Central memory CD4-positive, alpha-beta T cell (primary cell): ENCODE measurements at regions not wholly inside any gene's neighbourhood (a gene's known extent, or its start where the extent isn't known, plus 50 kb on each side); places are given as distances from the start of the nearest gene placed in this dataset.
"Not testable (repeated sequence)": the region's sequence is repeated elsewhere in the genome, so short reads cannot be mapped to it uniquely, and the experiment has no call there.

ENCODE experiments used
- DNase-seq: peaks from one replicate; pipeline ENCODE4 v3.0.0; 2022

DNA sequence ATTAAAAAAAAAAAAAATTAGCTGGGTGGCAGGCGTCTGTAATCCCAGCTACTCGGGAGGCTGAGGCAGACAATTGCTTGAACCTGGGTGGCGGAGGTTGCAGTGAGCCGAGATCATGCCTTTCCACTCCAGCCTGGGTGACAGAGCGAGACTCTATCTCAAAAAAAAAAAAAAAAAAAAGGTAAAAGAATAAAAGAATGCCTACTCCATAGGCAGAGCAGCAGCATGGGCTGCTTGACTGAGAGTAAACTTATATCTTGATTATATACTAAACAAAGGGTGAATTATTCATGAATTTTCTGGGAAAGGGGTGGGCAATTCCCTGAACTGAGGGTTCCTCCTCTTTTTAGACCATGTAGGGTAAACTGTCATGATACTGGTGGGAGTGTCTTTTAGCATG, 254.4 kb upstream of the RGMA start:
- not testable (repeated sequence) for DNase-seq

DNA sequence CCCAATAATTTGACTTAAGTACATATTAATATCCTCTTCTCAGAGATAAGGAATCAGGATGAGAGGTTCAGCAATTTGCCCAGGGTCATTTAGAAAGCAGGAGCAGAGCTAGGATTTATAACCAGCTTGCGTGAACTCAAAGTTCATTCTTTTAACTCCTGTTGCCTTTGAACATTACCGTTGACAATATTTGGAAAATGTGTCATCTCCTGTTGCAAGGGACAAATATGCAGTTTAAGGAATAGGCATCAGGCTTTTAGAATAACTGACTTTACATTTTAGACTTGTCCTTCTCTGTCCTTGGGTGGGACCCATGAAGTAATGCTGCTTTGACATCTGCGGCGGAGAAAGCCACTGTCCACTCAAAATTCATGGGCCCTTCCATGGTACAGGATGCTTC, 252.2 kb upstream of the RGMA start:
- DNase-seq, result no peak

DNA sequence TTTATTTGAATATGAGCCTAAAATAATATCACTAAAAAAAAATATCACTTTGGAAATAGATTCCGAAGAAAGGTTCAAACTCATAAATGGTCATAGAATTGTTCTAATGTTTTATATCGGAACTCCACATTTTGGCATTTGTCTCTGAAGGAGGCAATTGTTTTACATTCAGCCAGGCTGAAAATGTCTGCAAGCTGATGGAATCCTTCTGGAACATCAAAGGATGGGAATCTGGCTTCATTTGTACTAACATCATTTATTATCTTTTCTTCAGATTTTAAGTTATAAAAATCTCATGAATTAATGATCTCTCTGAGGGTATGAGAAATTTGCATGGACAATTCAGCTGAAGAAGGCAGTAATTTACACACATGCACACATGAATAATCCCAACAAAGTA, 251.4 kb upstream of the RGMA start:
- DNase-seq, result no peak

DNA sequence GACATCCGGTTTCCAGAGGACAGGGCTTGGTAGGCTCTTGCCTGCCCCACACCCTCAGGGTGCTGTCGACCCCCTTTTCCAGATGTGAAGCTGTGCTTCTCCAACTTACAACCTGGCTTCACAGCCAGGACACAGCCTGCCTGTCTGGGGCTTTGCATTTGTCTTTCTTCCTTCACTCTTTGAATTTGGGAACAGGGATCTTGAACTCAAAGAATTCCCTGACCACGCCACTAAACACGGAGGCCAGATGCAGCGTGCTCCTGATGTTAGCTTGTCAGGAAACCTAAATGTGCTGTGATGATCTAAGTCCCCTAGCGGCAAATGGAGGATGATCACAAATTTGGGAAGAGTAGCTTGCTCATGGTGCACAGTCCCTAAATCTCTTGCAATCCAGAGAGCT, 244.8 kb upstream of the RGMA start:
- DNase-seq, result no peak

DNA sequence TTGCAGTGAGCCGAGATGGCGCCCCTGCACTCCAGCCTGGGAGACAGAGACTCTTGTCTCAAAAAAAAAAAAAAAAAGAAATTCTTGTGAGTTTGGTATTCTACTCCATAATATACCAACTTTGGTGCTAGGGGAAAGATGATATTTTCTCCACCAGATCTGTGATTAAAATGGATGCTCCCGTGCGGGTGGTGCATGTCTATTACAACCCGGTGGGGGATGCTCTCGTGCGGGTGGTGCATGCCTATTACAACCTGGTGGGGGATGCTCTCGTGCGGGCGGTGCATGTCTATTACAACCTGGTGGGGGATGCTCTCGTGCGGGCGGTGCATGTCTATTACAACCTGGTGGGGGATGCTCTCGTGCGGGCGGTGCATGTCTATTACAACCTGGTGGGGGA, 244.1 kb upstream of the RGMA start:
- not testable (repeated sequence) for DNase-seq

DNA sequence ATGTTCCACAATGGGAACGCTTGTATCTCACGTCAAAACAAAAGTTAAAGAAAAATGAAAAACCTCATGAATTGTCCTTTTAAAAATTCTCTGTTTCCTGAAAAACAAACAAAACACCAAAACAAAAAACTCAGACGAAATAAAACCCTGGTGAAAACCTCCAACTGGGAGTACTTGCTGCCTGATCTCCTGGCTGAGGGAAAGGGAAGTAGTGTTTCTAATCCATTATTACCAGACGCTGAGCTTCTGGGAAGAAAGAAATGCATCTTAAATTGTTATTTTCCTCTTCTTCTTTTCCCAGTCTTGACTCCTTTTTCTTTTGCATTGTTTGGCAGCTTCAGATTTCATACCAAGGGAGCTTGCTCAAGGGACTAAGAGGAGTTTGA, 243.2 kb upstream of the RGMA start:
- no peak for DNase-seq

DNA sequence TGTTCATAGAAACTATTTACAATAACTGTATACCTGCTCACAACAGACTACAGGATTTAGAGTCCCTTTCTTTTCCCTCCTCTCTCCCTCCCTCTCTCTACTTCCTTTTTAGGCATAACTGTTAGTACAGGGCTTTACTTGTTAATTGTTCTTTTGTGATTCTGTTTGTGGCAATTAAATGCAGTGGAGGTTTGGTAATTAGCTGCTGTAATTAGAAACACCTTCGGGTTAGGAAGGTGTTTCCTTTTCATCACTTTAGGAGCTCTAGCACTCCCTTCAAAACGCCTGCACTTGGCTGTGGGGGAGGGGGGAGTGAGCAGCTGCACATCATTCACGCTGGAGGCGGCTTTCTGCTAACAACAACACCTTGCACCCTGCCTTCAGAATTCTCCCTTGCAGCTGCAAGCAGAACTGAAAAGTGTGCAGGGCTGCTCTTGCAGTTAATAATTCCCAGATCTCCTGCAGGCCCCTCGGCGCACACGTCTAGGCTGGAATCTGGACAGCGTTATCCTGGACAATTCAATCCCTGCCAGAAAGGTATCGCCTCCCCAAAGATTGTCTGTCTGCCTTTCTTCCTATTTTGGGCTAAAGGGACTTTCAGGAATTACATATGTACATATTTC, 242.6 kb upstream of the RGMA start:
- no peak for DNase-seq

DNA sequence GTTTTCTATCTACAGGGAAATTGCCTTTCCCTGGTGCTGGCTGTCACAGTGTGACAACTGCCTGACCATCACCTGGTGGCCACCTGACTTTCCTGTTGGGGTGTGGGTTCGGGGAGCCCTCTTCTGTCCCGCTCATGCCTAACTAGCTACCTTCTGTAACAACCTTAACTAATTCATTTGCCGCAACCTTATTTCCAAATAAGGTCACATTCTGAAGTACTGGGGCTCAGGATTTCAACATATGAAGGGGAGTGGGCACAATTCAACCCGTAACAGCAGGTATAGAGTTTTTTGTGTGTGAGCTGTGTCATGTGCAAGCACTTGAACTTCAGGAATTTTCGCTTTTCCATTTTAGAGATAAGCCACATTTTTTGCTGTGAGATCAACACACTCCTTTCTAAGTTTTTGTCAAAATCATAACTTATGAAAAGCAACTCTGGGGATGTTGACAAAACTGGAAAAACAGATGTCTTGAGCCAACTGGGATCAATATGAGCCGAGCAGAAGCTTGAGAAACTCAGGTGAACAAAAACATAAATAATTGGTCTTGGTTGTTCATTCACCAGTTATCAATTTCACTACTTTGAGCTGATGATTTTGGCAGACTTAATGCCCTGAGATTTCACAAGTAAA, 242.0 kb upstream of the RGMA start:
- DNase-seq, result no peak

DNA sequence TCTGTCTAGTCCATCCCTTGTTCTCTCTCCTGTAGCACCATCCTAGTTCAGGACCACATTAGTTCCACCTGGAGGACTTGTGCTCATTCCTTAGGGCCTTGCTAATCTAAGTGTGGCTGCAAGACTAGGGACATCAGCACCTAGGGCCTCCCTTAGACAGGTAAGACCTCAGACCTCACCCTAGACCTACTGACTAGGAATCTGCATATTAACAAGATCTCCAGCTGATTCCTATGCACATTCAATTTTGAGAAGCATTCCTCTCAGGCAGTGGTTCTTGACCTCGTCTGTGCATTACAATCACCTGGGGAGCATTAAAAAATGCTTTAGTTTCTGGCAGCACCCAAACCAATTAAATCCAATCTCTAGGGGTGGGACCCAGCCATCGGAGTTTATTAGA, 238.4 kb upstream of the RGMA start:
- DNase-seq, result no peak

DNA sequence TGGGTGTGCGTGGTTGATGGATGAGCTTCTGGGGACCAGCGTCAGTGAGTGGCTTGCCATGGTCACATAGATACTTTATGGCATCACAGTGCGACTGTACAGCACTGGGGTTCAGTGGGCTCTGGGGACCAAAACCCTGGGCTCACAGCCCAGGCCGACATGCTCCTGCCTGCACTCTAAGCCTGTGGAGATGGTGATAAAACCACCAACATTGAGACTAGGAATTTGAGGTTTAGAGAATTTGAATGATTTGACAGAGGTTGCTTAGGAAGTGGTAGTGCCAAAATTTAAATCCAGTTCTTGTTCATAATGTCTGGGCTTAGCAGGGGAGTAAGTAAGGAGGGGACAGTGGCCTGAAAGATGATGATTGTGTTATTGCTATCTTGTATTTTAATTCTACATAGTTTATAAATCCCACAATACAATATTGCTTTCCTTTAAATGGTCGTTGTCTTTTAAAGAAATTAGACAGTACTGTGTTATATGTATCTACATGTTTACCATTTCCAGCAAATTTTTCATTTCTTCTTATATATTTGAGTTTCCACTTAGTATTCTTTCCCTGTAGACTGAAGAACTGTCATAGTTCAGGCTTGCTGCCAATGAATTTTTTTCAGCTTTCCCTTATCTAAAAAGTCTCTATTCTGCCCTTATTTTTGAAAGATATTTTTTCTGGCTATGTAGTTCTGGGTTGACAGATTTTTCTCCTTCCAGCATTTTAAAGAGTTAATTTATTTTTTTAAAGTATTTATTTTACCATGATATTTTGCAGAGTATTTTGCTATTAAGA, 235.4 kb upstream of the RGMA start:
- no peak for DNase-seq

DNA sequence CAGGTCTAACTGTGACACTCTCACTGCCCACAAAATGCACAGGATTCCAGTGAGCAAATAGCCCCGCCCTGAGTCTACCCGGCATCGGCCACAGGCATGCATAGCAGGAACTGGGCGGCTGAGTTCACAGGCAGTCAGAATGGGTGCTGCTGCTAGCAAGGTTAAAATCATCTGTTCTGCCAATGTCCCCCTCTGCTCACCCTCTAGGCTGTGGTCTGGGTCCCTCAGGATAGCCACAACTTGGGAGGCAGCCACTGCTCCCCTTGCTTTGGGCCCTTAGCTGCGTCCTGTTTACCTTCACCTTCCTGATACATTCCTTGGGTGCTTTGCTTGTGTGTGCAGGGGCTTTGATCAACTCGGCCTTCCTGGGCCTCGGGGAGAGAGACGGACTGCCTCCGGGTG, 232.9 kb upstream of the RGMA start:
- no peak for DNase-seq

DNA sequence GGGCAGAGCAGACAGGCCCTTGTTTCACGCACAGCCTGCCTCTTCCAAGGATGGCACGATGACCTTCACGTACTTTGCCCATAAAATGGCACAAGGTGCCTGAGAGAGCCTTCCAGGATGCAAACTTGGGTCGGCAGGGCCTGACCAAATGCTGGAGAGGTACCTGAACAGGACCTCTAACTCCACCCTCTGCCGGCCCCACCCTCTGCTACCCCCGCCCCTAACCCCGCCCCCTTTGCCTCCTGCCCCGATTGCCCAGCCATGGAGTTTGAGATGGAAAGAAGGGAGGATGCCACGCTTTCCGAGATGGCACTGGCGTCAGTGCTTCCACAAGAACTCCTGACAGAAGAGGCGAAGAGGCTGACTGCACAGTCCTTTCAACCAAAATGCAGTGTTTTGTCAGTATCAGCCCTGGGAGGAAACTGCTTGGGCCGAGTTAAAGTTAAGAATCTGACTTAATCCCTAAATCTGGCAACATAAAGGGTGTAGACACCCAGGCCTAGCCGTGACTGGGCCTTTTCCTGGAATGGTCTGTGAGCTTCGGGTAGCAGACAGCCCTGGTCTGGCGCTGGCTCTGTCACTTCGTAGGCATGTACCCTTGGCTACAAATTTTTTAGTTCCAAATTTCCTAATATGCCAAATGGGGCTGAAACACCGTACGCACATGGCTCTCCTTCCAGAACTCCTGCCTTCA, 230.3 kb upstream of the RGMA start:
- DNase-seq, result no peak

DNA sequence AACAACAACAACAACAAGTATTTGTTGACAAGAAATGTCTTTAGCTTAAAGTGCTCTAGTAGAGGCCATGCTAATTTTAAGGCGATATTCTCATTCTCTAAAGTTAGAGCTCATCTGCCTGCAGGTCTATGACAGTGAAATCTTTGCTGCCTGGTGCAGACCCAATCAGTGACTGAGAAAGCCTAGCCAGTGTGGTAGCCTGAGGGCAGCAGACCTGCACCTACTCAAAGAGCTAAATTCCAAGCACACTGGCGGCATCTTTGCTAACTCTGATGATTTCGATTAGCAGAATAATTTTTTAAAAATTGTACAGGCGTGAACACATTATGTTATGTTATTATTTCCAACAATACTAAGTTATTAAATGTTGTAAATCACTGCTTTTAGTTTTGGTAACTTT, 228.8 kb upstream of the RGMA start:
- DNase-seq, result no peak

DNA sequence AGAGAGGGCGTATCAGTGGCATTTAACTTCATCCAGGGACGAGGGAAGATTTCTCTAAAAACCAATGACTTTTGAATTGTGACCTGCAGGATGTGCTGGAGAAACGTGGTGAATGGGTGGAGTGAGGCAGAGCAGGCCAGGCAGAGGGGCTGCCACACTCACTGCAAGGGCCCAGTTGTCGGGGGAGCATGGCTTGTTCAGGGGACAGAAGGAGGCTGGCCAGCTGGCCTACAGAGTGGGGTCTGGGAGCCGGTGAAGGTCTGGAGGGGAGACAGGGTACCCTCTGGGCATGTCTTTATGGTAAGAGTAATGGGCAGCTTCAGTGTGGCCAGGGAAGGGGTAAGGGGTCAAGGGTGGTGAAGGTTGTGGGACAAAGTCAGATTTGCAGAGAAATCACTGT, 225.2 kb upstream of the RGMA start:
- DNase-seq, result no peak

DNA sequence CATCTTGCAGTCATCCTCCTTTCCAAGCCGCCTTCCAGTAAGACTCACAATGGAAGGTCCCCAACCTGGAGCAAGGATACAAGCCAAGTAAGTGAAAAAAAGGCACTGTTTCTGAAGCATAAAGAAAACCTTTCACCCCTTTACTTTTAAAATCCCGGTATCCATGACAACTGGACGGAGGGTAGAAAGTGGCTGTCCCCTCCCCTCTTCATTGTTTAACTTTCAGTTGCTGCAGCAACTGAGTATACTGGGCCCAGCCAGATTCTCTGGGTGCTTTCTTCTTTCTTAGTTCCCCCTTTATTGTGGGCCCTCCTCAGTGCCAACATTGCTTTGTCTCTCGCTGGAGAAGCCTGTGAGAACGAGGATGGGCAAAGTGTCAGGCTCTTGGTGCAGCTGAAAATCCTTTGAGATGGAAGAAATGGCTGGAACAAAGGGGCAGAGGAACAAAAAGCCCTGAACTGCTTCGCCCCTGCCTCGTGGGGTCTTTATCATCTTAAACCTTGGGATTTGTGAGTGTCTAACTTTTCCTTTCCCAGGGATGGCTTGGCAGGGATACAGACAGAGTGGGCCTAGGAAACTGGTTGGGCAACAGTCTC, 224.0 kb upstream of the RGMA start:
- DNase-seq, result no peak

DNA sequence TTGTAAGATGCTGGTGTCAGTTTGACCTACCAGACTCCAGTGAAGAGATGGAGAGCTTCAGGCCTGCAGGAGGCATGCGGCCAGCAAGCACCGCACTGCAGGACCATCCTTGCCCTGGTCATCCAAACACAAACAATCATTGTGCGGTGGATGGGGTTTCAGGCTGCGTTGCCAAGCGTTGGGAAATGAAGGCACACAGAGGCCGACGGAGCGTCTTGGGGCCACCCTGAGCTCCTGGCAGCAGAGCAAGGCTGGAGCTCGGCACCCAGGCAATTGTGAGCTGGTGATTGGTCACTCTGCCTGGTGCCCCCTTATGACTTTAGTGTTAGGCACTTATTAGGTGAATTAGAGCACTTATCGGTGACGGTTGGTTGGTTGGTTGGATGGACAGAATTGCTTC, 222.6 kb upstream of the RGMA start:
- no peak for DNase-seq

DNA sequence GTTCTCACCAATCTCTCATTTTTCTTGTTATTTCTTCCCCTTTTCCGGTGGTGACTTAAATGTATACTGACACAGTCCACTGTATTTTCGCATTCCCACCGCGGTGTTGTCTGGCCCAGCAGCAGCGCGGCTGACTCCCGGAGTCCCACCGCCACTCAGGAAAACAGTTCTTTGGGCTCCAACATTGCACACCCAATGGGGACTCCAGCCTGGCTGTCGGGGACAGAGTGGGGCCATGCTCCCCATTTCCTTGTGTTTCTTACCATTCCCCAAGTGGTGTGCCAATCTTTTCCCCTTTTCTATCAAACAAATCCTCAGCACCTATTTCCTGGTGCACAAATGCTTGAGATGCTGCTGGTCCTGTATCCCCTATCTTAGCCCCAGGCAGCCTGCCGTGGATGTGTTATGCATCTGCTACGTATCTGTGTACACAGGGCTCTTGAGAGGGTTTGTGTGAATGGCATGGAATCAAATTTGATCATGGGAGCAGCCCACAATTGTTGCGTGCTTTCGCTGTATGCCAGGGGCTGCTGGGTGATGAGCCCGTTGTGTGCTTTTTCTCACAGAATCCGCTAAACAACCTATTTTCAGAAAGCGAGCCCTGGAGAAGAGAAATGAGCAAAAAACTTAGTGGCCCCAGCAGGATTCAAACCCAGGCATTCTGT, 219.1 kb upstream of the RGMA start:
- no peak for DNase-seq

DNA sequence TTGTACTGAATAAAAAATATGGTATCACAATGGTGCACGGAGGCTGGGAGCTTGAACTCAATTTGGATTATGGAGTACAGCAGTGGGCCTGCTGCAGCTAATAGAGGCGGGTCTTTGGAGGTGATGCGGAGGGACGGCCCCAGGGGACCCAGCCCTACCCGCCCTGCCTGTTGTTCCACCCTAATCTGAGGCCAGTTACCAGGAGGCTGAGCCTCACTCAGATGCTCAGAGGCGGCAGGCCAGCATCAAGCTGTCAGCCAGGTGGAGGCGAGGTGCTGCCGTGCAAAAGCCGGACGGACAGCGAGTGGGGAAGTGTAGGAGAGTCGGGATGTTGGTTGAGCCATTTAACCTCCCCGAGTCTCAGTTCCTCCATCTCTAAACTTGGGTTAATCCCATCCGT, 218.5 kb upstream of the RGMA start:
- DNase-seq, result no peak

DNA sequence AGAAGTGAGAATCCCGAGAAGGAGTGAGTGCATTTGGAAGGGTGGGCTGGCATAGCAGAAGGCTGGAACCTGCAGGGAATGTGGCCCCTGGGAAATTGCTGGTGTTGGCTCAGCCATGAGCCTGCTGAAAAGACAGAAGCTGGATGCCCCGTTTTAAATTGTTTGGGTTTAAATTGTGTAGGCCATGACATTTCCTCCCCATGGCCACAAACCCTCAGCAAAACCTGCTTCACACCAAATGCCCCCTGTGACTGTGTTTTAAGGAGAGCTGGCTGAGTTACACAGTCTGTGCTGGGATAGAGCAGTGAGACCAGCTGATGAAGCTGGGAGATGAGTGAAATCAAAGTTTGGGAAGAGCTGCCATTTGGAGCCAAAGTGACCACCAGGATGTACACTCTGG, 216.3 kb upstream of the RGMA start:
- DNase-seq, result no peak

DNA sequence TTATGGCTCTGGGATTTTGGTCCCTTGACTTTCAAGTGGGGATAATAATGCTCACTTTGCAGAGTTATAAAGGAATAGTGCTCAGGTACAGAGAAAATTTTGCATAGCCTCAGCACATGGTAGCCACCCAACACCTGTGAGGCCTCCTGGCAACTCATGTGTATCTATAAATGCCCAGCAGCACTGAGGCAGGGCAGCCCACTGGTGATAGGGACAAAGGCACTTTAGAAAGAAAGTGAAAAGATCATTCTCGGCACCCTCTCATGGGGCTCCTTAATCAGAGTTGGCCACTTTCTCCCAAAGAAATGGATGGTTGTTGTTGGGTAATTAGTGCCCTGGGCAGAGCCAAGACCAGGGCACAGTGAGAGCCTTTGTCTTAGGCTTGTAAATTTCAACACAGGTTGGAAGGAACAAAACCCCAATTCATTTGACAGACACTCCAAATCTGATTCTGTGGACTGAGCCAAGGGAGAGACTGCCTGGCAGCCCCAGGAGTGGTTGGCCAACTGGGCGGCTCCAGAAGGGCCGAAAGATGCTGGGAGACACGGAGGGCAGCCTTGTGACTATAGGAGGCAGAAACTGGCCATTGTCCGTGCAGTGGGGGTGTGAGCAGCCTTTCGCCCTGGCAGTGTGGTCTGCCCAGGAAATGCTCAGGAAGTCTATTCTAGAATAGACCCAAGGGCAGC, 213.2 kb upstream of the RGMA start:
- DNase-seq, result no peak

DNA sequence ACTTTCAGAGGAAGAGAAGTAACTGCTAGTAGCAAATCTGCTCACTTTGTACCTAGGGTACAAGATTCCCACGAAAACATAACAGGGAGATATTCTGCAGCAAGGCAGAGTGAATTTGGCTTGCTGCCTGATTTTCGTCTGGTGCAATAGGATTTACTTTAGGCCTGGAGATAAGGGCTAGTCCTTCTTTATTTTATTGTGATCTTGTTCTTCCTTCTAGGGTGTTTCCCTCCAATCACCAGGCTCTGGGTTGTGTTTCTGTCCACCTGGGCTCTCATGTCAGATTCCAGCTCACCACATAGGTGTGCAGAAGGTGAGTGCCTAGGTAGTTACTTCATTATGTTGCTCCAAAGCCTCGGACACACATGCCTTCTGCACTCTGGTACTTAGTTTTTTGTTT, 211.8 kb upstream of the RGMA start:
- DNase-seq, result no peak

DNA sequence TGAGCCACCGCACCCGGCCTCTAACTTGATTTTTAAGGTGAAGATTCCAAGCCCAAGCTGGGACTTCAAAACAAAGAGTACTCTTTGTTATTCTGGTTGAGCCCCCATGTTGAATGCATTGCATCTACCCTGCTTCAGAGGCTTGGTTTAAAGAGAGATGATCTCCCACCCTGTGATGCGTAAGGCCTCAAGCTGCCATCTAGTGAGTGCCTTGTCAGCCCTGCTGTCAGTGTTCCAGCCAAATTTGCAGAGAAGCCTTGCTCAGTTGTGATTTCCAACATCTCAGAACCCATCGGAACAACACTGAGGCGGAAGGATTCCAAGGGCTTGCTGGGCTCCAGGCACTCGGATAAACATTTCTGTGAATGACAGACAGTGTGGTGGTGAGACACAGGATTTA, 210.7 kb upstream of the RGMA start:
- DNase-seq, result no peak
